Adrenal gland (tissue), 5 donors: ENCODE measurements at regions not wholly inside any gene's neighbourhood (a gene's known extent, or its start where the extent isn't known, plus 50 kb on each side); places are given as distances from the start of the nearest gene placed in this dataset.

Experiments used
- CTCF ChIP-seq, 6 experiments: fragments of 450-650 bp in 4 of 6; fragments of 200-600 bp in 2 of 6; sonication (generic) in 1 of 6; IDR thresholded peaks; 1 replicate in 5 of 6; 2 replicates in 1 of 6; pipeline versions ENCODE4 v1.5.1 to v1.8.0; 2016 to 2021; ENCODE audit warnings: antibody characterized with exemption in 6 of 6, mild to moderate bottlenecking in 2 of 6, moderate library complexity in 1 of 6
- POLR2A ChIP-seq, 2 donors: fragments of 450-650 bp; IDR thresholded peaks; one replicate each; pipeline ENCODE4 v1.6.1; 2017; ENCODE audit warnings: antibody characterized with exemption in 2 of 2, mild to moderate bottlenecking in 2 of 2, moderate library complexity in 1 of 2
- donor health status: DM: no; HTN: no; CAD: no.

GRCh38 chr1:55605155-55605554, 390.0 kb upstream of the USP24 start:
- TF ChIP-seq CTCF (IDR thresholded peaks at IDR 0.05), result no peak
- TF ChIP-seq POLR2A (IDR thresholded peaks at IDR 0.05), result no peak
